ENCODE measurements at regions not wholly inside any gene's neighbourhood (a gene's known extent, or its start where the extent isn't known, plus 50 kb on each side); places are given as distances from the start of the nearest gene placed in this dataset.

GRCh38 chr6:151740820-151741219 is 66.7 kb upstream of the ESR1 start:
- DNase-seq, result no peak
- in situ Hi-C loops (cut with MboI; ENCODE audit: low pct_unique_long_range_greater_than_20kb, low sequenced_read_pairs), result no loop called here

DNA sequence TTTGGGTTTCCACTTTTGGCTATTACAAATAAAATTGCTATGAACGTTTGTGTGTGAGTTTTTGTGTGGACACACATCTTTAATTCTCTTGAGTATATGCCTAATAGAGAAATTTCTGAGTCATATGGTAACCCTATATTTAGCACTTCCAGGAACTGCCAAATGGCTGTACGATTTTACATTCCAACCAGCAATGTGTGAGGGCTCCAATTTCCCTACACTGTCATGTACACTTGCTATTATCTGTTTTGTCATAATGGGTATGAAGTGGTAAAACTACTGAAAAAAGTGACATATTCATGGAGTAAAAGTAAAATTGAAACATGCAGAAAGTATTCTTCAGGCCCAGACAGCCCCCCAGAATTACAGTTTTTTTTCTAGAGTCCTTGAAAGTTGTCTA is 59.6 kb upstream of the ESR1 start:
- in situ Hi-C loops (cut with MboI; ENCODE audit: low pct_unique_long_range_greater_than_20kb, low sequenced_read_pairs), result no loop called here
- DNase-seq, result no peak

GRCh38 chr6:151749341-151749740 is 58.1 kb upstream of the ESR1 start:
- DNase-seq, result no peak

DNA sequence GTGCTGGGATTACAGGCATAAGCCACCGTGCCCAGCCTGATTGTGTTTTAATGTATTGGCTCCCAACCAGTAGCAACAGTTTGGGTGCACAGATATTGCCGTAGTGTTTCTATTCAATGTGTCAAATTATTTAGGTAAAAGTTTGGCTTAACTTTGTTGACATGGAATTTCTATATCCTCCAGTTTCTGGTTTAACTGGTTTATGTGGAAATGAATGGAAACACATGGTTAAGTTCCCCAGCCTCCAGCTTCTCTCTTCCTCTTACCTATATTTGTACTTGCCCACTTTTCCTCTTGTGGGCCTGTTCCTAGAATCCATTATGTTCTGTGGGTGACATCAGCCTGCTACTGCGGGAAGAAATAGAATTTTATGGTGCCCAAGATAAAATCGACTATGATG is 53.9 kb upstream of the ESR1 start:
- no peak for DNase-seq
- in situ Hi-C loops (cut with MboI; ENCODE audit: low pct_unique_long_range_greater_than_20kb, low sequenced_read_pairs), result no loop called here

More at GRCh38 chr6:151749341-151749740, 58.1 kb upstream of the ESR1 start:
- in situ Hi-C loops (cut with MboI; ENCODE audit: low pct_unique_long_range_greater_than_20kb, low sequenced_read_pairs), result no loop called here

DNA sequence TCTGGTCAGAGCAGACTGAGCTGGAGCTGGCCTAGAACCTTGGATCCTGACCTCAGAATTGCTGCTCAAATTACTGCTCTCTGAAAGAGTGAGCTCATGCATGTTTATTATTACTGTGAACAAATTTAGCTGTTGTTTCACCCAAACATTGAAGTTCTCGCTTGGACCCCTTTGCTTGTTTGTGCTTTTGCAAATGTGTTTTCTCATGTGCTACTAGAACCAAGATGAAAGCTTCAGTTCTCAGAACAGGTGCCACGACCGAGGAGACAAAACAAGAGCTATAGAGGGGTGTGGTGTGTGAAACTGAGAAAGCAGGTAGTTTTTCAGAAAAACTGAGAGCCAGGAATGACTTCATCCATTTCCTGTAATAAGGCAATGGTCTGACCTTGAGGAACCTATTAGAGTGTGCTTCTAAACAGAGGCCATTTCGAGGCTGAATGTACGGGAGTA is 50.0 kb upstream of the ESR1 start:
- in situ Hi-C loops (cut with MboI; ENCODE audit: low pct_unique_long_range_greater_than_20kb, low sequenced_read_pairs), result no loop called here
- no peak for DNase-seq

Measured in KBM-7 (cell line).